Right lobe of liver (tissue), 4 donors: ENCODE measurements at regions not wholly inside any gene's neighbourhood (a gene's known extent, or its start where the extent isn't known, plus 50 kb on each side); places are given as distances from the start of the nearest gene placed in this dataset.

ENCODE experiments used
- CTCF ChIP-seq, 4 donors: fragments of 200-600 bp in 3 of 4; fragments of 450-650 bp in 1 of 4; IDR thresholded peaks; one replicate each; pipeline versions ENCODE4 v1.5.1 to v1.8.0; 2016 to 2022; ENCODE audit warnings: antibody characterized with exemption in 4 of 4, mild to moderate bottlenecking in 2 of 4
- POLR2A ChIP-seq: fragments of 450-650 bp; IDR thresholded peaks from one replicate; pipeline ENCODE4 v1.6.1; 2017; ENCODE audit warnings: antibody characterized with exemption, mild to moderate bottlenecking
- donor health status: DM: no; HTN: no; CAD: no.
- donor health status: DM: no; HTN: no; CAD: no.
- donor health status: DM: no; HTN: yes; CAD: no.

- TF ChIP-seq CTCF (IDR thresholded peaks at IDR 0.05) (no peak), POLR2A (no peak)
These were observed 98.4 kb downstream of the C12orf75 start for GRCh38 chr12:105428793-105429395.
